HG02588 (cell line): ENCODE measurements at regions not wholly inside any gene's neighbourhood (a gene's known extent, or its start where the extent isn't known, plus 50 kb on each side); places are given as distances from the start of the nearest gene placed in this dataset.
"Not testable (repeated sequence)": the region's sequence is repeated elsewhere in the genome, so short reads cannot be mapped to it uniquely, and the experiment has no call there.

Experiments
- ATAC-seq: cut with Tn5 transposase; IDR thresholded peaks from one replicate; pipeline ENCODE4 v1.9.1; 2021; ENCODE audit warnings: mild to moderate bottlenecking, moderate library complexity; ENCODE audit not compliant: unreplicated experiment

- no peak for ATAC-seq
Measured at GRCh38 chr2:39998617-39999016, 219.6 kb upstream of the THUMPD2 start.

GRCh38 chr2:39996653-39997080 lies 217.6 kb upstream of the THUMPD2 start:
- ATAC-seq, result no peak

DNA sequence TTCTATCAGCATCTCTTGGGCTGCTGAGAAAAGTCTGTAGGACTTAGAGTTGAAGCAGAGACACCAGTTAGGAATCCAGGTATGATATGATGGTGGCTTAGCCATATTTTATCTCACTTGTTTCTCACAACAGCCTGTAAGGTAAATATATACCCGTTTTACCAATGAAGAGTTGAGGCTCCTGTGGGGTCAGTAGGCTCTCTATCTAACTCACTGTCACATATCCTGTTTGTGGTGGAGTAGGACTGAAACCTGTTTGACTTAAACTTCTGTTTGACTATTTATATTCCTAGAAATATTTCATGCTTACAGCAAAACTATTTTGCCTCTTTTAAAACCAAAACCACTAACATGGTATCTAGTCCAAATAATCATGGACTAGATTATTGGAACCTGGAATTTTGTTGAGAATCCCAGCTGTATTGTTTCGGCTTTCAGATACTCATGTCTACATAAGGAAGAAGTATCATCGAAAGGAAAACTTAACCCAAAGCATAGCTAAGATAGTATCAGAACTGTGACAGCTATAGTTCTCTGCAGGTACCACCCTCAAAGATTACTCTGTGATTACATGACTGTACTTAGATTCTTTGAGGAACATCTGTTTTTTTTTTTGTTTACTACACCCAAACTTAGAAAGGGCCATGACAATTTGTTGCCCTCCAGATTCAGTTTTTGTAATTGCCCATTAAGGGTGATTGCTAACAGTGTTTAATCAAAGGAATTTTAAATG lies 216.1 kb upstream of the THUMPD2 start:
- ATAC-seq, result no peak

GRCh38 chr2:39994151-39994550 lies 215.1 kb upstream of the THUMPD2 start:
- no peak for ATAC-seq

- no peak for ATAC-seq
Measured at GRCh38 chr2:39991298-39991697, 212.2 kb upstream of the THUMPD2 start.

DNA sequence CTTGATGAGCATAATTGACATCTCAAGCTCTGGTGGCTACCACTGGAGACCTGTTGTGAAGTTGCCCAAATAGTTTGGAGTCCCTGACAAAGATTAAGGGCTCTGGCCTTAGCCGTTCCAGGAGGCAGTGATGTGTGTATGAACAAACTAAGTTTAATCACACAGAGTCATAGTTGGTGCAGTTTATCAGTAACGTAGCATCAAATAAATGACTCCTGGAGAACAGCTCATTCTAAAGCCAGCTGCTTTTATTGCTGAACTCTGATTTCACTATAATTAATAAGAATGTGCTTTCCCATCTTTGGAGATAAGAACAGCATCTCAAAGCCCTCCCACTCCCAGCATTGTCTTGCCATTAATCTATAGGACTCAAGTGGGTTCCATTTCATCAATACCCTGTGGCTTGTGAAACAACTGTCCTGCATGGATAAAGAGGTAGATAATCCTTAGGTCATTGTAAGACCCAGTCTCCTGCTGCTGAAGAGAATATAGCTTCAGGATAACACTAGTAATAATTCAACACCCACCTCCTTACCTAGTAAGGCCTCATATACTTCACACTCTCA lies 211.4 kb upstream of the THUMPD2 start:
- ATAC-seq, result no peak

DNA sequence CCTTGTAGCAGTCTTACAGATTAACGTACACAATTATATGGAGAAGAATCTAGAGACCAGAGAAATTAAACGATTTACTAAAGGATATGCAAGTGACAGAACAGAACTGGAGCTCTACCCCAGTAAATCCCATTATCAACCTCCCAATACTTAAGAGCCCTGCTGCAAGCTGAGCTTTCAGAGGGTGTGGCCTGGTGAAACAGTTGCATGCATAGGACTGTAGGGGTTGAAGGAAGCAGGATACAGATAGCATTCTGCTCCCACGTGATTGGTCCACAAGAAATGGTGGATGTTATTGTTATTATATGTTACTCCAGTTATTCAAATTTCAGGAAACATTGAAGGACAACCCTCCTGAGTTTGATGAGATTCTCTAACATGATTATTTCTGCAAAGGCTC lies 210.8 kb upstream of the THUMPD2 start:
- no peak for ATAC-seq

DNA sequence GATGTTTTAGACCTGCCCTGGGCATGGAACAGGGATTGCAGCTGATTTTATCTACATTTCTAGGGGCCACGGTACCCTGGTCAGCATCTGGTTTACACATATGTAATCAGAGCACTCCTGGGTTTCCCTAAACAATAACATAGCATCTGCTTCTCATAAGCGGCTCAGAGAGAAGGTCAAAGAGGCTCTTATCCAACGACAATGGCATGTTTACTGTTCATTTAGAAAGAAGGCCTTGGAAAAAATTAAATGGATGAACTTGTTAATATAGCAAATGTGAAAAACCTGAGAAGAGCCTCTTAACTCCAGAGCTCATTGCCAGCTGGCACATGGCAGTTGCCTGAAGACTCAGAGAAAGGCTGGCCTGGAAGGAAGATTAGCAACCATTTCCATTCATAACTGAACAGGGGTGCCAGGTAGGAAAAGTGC lies 202.8 kb upstream of the THUMPD2 start:
- ATAC-seq, result no peak

DNA sequence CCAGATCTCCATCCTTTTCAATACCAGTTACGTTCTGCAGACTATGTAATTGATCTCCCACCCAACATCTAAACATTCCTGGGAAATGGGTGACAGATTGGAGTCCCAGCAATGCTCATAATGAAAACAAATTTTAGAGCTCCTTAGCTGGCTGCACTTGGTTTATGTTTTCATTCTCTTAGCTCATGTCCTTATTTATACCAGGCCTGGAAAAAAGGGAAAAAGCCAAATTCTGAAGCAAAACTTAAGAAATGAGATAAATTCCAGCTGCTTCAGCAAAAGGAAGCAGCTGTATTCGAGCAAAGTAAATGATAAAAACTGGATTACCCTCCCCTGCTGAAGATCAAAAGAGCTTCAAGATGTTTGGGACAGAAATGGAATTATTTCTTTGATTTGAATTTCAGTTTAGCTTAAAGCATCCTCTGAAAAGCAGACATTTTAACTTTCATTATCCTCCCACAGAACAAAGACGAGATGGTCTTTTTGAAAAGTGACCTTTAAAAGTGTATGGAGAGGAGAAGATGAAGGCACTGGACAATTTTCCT lies 196.5 kb upstream of the THUMPD2 start:
- no peak for ATAC-seq

GRCh38 chr2:39968037-39968436 lies 189.0 kb upstream of the THUMPD2 start:
- ATAC-seq, result no peak

GRCh38 chr2:39960681-39961080 lies 181.6 kb upstream of the THUMPD2 start:
- ATAC-seq, result not testable (repeated sequence)

- no peak for ATAC-seq
Measured at GRCh38 chr2:39954346-39954745, 175.3 kb upstream of the THUMPD2 start.

DNA sequence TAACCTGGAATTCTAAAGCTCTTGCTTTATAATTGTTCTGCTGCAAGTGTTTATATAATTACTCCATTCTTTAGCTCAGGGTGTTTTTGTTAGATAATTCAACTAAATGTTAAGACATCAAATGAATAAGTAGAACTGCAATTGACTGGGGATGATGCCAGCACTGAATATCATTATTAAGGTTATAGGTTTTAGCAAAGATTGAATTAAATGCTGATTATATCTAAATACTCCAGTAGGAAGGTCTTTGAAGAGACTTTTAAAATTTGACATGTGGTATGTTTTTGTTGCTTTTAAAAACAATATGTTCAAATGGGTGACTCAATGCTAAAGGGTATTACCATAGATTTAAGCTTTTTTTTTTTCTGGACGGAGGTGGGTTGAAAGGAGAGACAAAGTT lies 170.1 kb upstream of the THUMPD2 start:
- ATAC-seq, result no peak

GRCh38 chr2:39948016-39948719 lies 169.1 kb upstream of the THUMPD2 start:
- ATAC-seq, result no peak

- no peak for ATAC-seq
Measured at GRCh38 chr2:39947294-39948015, 168.4 kb upstream of the THUMPD2 start.

DNA sequence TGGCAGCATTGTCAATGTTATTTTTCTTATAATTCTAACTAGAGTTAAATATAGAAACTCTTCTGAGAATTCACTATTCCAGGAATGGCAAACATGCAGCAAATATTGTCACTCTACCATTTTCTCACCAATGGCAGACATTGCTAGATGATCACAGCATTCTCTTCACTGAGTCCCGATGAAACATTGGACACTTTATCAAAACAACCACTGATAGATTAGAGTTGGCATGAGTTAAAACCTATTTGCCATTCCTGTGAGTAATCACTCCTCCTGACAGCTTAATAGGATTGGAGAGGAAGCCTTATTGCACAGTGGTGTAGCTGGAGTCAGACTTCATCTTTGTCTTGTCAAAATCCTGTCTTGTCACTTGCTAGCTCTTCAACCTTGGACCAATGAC lies 163.9 kb upstream of the THUMPD2 start:
- ATAC-seq, result no peak

GRCh38 chr2:39938035-39938835 lies 159.2 kb upstream of the THUMPD2 start:
- no peak for ATAC-seq

DNA sequence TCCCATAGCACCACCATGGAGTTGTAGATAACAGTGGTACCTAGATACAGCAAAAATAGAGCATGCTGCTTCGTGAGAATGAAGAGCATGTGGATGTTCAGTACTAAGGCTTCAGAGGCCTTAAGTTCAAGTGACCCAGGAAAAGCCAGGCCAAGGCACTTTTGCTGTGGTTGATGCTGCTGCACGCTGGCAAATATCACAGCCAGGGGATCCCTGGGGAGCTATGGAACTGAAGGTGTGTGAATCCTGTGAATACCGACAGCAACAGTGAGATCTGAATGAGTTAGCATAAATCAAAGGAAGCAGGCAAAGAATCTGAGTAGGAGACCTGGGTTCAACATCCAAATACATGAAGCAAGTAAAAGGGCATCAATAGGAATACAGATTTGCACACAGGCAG lies 158.6 kb upstream of the THUMPD2 start:
- ATAC-seq, result no peak

- no peak for ATAC-seq
Measured at GRCh38 chr2:39934851-39935250, 155.8 kb upstream of the THUMPD2 start.

DNA sequence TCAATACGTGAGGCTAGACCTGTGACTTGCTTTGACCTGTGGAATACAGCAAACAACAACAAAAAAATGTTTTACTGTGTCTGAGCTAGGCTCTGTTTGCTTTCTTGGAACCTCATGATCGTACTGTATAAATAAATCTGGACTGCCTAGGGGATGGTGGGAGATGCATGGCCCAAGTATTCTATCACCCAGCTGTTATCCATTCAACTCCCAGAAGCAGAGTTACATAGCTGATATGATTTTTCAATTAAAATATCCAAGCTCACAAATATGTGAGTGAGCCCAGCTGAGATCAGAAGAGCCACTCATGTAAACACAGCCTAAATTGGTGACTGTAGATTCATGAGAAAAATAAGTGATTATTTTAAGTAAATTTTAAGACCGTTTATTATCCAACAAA lies 154.1 kb upstream of the THUMPD2 start:
- ATAC-seq, result no peak
